AG08396 (cell line): ENCODE measurements at regions not wholly inside any gene's neighbourhood (a gene's known extent, or its start where the extent isn't known, plus 50 kb on each side); places are given as distances from the start of the nearest gene placed in this dataset.
"Not testable (repeated sequence)": the region's sequence is repeated elsewhere in the genome, so short reads cannot be mapped to it uniquely, and the experiment has no call there.

Experiments
- DNase-seq: peaks from one replicate; pipeline ENCODE4 v3.0.0; 2012; ENCODE audit warnings: low spot score, mixed read lengths

GRCh38 chr2:122545821-122546220 is 790.4 kb downstream of the TSN start:
- DNase-seq, result no peak

GRCh38 chr2:122562775-122563174 is 807.3 kb downstream of the TSN start:
- no peak for DNase-seq

- DNase-seq, result no peak
Measured at GRCh38 chr2:122563781-122564180, 808.3 kb downstream of the TSN start.

- DNase-seq, result no peak
Measured at GRCh38 chr2:122564843-122565242, 809.4 kb downstream of the TSN start.

- DNase-seq, result no peak
Measured at GRCh38 chr2:122565364-122565763, 809.9 kb downstream of the TSN start.

- DNase-seq, result no peak
Measured at GRCh38 chr2:122570641-122571040, 815.2 kb downstream of the TSN start.

GRCh38 chr2:122571471-122571870 is 816.0 kb downstream of the TSN start:
- DNase-seq, result not testable (repeated sequence)

- no peak for DNase-seq
Measured at GRCh38 chr2:122575076-122575475, 819.6 kb downstream of the TSN start.

- no peak for DNase-seq
Measured at GRCh38 chr2:122583159-122583917, 827.9 kb downstream of the TSN start.

GRCh38 chr2:122590524-122590923 is 835.1 kb downstream of the TSN start:
- DNase-seq, result no peak

GRCh38 chr2:122595065-122595464 is 839.6 kb downstream of the TSN start:
- no peak for DNase-seq

GRCh38 chr2:122596598-122596997 is 841.1 kb downstream of the TSN start:
- DNase-seq, result no peak

GRCh38 chr2:122598784-122599183 is 843.3 kb downstream of the TSN start:
- no peak for DNase-seq

- no peak for DNase-seq
Measured at GRCh38 chr2:122610948-122611609, 855.6 kb downstream of the TSN start.

- no peak for DNase-seq
Measured at GRCh38 chr2:122622934-122623333, 867.5 kb downstream of the TSN start.

GRCh38 chr2:122627388-122627787 is 871.9 kb downstream of the TSN start:
- no peak for DNase-seq

GRCh38 chr2:122634256-122634655 is 878.8 kb downstream of the TSN start:
- DNase-seq, result peak; percentile 8

GRCh38 chr2:122634920-122635319 is 879.5 kb downstream of the TSN start:
- no peak for DNase-seq

GRCh38 chr2:122635686-122636085 is 880.2 kb downstream of the TSN start:
- DNase-seq, result no peak

GRCh38 chr2:122636097-122636496 is 880.6 kb downstream of the TSN start:
- no peak for DNase-seq

GRCh38 chr2:122639176-122639575 is 883.7 kb downstream of the TSN start:
- DNase-seq, result no peak

GRCh38 chr2:122639711-122640110 is 884.3 kb downstream of the TSN start:
- no peak for DNase-seq

GRCh38 chr2:122643725-122644329 is 888.4 kb downstream of the TSN start:
- DNase-seq, result no peak
